ENCODE measurements at regions not wholly inside any gene's neighbourhood (a gene's known extent, or its start where the extent isn't known, plus 50 kb on each side); places are given as distances from the start of the nearest gene placed in this dataset.
A peak's percentile ranks its signal among the peaks of the same experiment; 100 is the strongest.

DNA sequence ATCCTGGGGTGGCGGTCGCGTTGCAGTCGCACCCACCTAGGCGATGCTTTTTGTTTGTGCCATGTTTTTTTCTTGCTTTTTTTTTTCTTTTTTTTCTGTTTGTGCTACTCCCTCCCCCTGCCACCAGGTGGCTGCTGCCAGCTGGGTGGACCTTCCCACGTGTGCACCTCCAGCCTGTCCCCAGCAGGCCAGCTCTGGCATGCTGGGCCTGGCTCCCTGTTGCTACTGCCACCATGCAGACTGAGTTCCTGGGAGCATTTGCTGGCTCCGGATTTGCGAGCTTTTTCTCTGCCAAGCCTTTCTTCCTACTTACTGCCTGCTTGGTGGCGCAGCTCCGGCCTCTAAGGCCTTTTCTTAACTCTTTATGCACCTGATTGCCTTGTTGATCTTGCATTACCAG is 161.2 kb upstream of the WDFY3 start (continued):
- no peak for TF ChIP-seq E2F5 (CRISPR knock-in tag; IDR thresholded peaks at IDR 0.05)
- peak in 1 of 2 experiments; percentile 32; a peak in 2 of 4 replicates for TF ChIP-seq RAD21 (CRISPR knock-in tag; conservative IDR thresholded peaks at IDR 0.05 in 1 of 2, IDR thresholded peaks at IDR 0.05 in 1 of 2)
- TF ChIP-seq SRSF9 (IDR thresholded peaks at IDR 0.05; ENCODE audit: borderline replicate concordance, low read depth, low read length), result no peak
- TF ChIP-seq ZNF282 (CRISPR knock-in tag; IDR thresholded peaks at IDR 0.05), result no peak
- TF ChIP-seq ZNF384 (IDR thresholded peaks at IDR 0.05; ENCODE audit: low read depth, low read length), result peak; percentile 93
- no peak for TF ChIP-seq CUX1 (CRISPR knock-in tag; IDR thresholded peaks at IDR 0.05)
- TF ChIP-seq, protein P1, sequence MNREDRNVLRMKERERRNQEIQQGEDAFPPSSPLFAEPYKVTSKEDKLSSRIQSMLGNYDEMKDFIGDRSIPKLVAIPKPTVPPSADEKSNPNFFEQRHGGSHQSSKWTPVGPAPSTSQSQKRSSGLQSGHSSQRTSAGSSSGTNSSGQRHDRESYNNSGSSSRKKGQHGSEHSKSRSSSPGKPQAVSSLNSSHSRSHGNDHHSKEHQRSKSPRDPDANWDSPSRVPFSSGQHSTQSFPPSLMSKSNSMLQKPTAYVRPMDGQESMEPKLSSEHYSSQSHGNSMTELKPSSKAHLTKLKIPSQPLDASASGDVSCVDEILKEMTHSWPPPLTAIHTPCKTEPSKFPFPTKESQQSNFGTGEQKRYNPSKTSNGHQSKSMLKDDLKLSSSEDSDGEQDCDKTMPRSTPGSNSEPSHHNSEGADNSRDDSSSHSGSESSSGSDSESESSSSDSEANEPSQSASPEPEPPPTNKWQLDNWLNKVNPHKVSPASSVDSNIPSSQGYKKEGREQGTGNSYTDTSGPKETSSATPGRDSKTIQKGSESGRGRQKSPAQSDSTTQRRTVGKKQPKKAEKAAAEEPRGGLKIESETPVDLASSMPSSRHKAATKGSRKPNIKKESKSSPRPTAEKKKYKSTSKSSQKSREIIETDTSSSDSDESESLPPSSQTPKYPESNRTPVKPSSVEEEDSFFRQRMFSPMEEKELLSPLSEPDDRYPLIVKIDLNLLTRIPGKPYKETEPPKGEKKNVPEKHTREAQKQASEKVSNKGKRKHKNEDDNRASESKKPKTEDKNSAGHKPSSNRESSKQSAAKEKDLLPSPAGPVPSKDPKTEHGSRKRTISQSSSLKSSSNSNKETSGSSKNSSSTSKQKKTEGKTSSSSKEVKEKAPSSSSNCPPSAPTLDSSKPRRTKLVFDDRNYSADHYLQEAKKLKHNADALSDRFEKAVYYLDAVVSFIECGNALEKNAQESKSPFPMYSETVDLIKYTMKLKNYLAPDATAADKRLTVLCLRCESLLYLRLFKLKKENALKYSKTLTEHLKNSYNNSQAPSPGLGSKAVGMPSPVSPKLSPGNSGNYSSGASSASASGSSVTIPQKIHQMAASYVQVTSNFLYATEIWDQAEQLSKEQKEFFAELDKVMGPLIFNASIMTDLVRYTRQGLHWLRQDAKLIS (CRISPR knock-in tag; IDR thresholded peaks at IDR 0.05), result no peak
- TF ChIP-seq, protein P2, sequence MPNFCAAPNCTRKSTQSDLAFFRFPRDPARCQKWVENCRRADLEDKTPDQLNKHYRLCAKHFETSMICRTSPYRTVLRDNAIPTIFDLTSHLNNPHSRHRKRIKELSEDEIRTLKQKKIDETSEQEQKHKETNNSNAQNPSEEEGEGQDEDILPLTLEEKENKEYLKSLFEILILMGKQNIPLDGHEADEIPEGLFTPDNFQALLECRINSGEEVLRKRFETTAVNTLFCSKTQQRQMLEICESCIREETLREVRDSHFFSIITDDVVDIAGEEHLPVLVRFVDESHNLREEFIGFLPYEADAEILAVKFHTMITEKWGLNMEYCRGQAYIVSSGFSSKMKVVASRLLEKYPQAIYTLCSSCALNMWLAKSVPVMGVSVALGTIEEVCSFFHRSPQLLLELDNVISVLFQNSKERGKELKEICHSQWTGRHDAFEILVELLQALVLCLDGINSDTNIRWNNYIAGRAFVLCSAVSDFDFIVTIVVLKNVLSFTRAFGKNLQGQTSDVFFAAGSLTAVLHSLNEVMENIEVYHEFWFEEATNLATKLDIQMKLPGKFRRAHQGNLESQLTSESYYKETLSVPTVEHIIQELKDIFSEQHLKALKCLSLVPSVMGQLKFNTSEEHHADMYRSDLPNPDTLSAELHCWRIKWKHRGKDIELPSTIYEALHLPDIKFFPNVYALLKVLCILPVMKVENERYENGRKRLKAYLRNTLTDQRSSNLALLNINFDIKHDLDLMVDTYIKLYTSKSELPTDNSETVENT (CRISPR knock-in tag; IDR thresholded peaks at IDR 0.05), result no peak
- TF ChIP-seq TSC22D4 (tag; IDR thresholded peaks at IDR 0.05), result no peak
- TF ChIP-seq L3MBTL2 (IDR thresholded peaks at IDR 0.05), result no peak
- no peak for TF ChIP-seq E2F6 (IDR thresholded peaks at IDR 0.05; ENCODE audit: borderline replicate concordance in 1 of 2, extremely low read depth in 1 of 2, insufficient read depth in 1 of 2, insufficient read length in 1 of 2, low read depth in 1 of 2, low read length in 1 of 2, poor library complexity in 1 of 2, severe bottlenecking in 1 of 2)
- no peak for TF ChIP-seq BDP1 (IDR thresholded peaks at IDR 0.05; ENCODE audit: insufficient read depth, insufficient read length)
- TF ChIP-seq ZNF586 (CRISPR knock-in tag; conservative IDR thresholded peaks at IDR 0.05), result no peak
- TF ChIP-seq POLR2G (IDR thresholded peaks at IDR 0.05; ENCODE audit: low read depth, low read length), result no peak

Measured in K562 (cell line).